ENCODE measurements at regions not wholly inside any gene's neighbourhood (a gene's known extent, or its start where the extent isn't known, plus 50 kb on each side); places are given as distances from the start of the nearest gene placed in this dataset.
A peak's percentile ranks its signal among the peaks of the same experiment; 100 is the strongest.

DNA sequence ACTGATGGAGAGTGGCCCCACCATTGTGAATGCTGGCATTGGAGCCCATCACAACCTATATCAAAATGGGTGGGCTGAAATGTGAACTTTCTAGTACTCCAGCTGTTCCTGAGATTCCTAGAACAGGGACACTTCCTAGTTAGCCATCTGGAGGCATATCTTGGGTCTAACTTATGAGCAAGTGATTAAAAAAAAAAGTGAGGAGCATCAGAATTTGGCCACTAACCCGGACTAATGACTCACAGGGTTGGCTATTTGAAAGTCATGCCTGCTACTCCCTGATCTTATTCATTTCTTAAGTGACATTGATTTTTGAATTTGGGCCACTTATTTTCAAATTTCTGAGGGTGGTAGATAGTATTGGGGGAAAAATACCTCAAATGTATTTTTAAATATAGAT is 216.6 kb downstream of the HRH4 start:
- DNase-seq = no peak

DNA sequence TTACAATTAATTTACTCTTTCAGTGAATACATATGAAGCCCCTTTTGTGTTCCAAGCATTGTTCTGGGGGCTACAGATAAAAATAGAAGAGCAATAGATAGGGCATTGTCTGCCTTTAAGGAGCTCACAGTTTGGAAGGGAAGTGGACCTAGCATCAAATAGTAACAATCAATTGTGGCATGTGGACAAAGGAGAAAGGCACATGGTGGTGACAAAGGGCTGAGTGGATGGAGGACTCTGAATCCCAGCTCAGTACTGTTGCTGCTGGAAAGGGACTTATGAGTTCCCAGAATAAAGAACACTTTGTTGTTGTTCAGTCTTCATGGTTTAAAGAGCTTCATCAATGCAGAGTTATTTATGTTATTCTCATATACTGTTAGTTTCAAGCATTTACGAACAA is 217.7 kb downstream of the HRH4 start:
- no peak for DNase-seq

DNA sequence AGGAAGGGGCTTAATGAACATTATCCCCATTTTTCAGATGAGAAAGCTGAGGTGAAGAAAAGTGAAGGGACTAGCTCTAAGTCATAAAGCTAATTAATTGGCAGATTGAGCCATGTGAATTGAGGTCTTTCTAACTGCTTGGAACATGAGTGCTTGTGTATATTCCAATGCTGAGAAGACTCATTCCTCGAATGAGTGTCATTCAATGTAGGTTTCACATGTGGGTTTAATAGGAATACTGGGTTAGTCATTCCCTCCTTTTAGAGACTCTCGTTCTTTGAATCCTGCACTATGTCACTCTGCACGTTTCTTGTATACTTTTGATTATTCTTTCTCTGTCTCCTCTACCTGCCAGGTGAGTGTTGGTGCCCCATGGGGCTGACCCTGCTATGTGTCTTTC is 218.2 kb downstream of the HRH4 start:
- no peak for DNase-seq

DNA sequence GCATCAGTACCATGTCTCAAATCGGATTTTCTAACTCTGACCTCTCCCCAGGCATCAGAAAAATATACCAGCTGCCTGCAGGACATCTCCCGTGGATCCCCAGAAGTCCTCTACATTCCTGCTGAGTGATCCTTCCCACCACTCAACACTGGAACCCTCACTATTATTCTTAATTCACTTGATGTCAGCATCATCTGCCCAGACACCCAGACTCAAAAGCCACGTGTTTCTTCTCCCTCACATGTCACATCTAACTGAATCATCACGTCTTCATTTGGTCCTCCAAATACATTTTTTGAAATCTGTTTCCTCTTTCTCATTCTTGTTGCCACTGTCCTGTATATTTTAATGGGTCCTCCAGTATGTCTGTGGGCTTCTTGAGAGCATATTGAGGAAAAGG is 218.6 kb downstream of the HRH4 start:
- DNase-seq = no peak

DNA sequence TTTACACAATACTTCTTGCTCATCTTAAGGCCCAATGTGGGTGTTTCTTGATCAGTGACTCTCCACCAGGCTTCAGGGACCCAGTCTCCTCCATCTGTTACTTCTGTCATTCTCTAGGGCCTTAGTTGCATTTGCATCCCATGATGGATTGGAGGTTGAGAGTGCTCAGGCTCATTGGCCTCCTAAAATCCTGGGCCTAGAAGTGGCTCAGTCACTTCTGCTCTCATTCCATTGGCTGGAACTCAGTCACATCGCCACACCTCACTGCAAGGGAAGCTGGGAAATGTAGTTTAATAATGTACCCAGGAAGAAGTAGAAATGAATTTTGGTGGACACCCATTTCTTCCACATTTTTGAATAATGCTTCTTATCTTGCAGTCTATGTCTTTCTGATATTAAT is 223.5 kb downstream of the HRH4 start:
- no peak for DNase-seq

DNA sequence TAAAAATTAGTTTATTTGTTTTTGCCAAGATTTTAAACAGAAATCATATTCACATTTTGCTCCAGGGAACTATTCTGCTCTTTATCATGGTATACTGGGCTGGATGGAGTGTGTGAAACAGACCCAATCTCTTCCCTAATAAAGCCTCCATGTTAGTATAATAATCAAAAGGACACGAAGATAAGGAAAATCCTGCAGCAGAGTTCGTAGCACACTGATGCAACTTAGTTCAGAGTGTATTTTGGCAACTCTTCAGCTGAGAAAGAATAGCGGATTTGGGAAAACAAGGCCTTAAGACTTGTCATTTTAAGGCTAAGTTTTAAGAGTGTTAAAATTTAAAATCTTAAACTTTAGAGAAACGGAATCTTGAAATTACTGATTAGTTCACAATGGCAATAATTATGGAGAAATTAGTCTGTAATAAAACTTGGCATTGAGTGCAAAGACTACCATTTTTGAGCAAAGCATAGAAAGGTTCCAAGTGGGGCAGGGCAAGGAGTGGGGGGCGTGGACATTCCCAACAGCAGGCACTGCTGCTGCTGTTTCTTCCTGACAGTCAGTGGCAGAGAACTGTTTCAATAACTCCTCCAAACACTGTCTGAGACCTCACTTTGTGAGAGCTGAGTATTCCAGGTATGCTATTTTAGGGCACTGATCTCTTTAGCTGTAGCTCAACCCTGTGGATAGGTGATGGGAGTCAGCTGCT is 225.0 kb downstream of the HRH4 start:
- DNase-seq = no peak

DNA sequence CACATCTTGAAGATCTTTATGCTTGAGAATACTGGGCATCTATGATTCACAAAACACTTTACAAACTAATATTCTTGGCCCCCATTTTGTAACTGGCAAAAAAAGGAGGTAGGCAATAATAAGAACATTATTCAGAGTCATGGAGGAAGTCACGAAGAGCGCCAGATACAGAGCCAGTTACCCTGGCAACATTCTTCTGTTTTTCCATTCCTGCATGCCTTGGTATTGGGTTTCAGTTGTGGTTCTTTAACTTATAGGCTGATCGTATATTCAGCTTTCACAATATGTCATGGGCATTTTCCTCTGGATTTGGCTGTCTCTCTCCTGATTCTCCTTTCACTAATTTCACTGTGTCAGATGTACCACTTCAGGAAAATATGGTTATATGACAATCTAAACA is 234.7 kb downstream of the HRH4 start:
- DNase-seq = no peak

DNA sequence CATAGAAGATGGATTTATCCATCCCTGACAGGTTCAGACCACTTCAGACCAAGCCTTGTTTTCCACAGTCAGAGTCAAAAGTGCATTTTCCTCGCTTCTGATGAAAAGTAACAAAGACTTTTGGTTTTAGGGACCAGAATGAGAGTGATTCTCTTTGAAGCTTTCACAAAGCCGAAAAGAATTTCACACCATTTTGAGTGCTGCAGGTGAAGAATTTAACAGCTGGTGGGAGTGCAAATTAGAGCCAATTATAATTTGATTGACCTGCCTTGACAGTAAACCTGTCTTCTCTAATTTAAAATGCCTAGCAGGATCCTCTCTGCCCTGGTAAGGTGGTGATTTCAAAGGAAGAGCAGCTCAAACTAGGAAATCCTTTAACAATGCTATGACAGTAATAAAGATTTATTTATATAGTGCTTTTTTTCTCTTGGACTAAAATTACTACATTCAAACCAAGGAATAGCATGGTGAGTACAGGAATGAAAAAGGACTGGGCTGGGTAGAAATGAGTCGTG is 241.6 kb downstream of the HRH4 start:
- no peak for DNase-seq

DNA sequence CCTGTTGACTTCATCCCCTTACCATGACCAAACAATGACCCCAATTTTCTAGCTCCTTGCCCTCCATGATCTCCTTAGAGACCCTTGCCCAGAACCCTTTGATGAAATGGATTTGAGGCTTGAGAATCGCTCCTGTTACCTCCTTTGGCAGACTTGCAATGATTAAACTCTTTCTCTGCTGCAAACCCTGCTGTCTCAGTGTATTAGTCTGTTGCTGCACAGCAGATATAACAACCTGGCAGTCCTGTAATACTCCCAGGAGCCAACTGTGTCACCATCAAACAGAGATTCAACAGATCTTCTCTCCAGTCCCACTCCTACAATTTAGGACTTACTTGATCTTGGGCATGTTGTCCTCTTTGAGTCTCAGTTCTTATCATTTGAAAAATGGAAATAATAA is 242.9 kb downstream of the HRH4 start:
- no peak for DNase-seq

DNA sequence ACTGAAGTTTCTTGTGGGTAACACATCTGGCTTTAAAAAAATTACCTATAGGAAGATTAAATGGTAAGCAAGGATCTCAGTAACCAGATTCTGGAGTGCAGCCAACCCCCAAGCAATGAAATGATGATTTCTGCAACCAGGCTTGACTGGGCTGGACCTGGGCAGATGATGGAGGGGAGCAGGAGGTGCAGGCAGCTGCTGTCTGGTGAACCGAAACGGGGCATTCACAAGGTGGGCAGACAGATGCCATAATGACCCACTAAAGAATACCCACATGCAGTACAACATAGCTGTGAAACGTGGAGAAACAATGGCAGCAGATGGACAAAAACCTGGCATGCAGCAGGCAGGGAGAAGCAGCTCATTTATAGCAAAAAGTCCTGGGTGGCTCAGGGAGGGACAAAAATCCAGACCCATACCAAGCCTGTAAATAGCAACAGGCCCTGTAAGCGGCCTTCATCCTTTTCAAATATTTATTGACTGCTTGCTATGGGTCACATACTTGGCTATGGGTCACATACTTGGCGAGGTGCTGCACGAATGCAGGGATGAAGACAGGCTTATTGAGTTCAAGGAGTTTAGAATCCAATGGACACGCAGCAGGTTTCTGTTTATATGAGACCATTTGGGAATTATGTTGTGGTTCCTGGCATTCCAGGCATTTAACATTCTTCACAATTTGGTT is 244.7 kb downstream of the HRH4 start:
- DNase-seq = peak; percentile 82

DNA sequence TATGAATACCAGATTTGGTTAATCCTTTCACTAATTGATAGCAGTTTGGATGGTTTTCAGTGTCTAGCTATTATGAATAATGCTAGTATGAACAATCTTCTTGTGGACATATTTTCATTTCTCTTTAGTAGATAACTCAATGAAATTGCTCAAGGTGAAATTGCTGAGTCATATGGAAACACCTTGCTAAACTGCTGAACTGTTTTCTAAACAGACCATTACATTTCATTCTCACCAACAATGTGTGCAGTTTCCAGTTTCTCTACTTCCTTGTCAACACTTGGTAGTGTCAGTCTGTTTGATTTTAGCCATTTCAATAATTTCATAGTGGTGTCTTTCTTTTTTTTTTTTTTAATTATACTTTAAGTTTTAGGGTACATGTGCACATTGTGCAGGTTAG is 250.0 kb downstream of the HRH4 start:
- DNase-seq = no peak

DNA sequence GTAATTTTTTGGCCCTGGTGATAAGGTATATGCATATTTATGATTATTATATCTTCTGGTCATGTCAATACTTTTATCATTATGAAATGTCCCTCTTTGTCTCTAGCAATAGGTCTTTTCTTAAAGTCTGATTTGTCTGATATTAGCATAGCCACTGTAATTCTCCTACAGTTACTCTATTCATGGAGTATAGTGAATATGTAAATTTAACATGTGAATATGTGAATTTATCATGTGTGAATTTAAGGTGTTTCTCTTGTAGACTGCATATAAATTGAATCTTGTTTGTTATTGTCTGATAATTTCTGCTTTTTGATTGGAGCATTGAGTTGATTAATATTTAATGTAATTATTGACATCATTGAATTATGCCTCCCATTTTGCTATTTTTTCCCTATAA is 259.4 kb downstream of the HRH4 start:
- no peak for DNase-seq

DNA sequence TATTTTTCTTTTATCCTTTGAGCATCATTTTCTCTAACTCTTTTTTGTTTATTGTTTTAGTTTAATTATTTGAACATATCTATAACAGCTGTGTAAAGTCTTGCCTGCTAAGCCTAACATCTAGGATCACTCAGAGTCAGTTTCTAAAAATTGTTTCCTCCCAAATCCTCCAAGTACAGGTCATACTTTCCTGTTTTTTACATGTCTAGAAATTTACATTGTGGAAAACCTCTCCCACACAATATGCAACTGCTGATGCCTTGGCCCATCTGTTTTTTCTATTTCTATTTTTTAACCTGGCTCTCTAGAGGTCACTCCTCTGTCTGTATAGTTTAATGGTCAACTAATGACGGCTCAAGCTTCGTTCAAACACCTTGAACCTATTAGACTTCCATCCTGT is 261.0 kb downstream of the HRH4 start:
- DNase-seq = no peak

DNA sequence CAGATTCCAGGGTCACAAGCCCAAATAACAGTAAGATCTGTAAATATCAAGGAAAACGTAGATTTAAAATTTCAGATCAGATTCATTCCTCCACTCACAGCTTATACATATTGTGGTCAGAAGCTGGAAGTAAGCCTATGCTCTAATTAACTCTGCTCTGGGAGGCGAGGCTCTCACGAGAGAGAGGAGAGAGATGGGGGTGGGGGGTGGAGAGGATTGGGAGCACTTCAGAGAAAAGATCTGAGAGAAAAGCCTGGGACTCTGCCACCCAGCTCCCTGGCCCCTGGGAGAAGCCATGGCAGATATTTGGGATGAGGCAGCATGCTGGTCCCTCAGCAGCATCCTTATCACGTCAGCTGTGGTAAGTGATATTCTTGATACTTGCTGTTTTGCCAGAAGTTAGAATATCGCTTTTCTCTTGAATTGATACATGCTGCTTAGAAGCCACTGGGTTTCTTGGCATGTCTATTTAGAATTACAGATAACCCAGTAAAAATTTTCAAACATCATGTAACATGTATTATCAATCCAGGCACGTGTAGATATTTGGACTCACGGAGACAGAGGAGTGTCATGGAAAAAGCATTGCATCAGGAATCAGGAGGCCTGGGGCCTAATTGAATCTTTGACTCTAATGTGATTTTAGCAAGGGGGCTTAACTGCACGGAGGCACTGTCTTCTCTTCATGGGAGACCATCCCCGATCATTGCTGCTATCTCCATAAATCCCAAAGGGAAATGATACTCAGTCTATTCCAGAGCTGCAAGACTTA is 265.4 kb downstream of the HRH4 start:
- no peak for DNase-seq

DNA sequence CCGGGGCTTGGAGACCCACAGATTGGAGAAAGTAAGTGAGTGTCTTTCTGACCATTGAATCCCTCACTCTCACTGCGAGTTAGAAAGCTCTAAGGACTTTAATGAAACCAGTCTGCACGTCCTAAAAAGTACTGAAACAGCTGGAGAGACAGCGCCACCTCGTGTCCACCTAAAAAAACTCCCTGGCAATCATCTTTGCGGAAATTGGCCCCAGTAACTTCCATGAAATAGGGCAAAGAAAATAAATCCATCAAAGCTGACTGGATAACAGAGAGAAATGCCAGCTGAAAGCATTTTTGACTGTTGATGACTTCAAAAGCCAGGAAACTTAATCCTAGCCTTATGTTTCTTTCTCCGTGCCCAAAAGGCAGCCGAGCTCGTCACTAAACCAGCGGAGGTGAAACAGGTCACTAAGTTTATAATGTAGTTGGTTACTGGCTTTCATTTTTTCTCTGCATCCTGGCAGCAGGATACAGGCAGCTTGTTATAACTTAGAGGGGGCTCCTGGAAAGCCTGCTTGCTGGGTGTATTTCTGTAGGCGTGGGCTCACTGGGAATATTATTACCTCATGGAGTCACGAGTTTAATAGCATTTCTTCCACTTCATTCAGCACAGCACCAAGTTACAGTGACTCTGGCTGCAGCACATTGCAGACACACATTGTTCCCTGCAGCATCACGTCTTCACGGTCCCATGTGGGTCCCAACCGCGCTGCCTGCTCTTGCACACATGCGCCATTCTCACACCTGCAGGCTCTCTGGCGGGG is 266.5 kb downstream of the HRH4 start:
- DNase-seq = peak; percentile 70

DNA sequence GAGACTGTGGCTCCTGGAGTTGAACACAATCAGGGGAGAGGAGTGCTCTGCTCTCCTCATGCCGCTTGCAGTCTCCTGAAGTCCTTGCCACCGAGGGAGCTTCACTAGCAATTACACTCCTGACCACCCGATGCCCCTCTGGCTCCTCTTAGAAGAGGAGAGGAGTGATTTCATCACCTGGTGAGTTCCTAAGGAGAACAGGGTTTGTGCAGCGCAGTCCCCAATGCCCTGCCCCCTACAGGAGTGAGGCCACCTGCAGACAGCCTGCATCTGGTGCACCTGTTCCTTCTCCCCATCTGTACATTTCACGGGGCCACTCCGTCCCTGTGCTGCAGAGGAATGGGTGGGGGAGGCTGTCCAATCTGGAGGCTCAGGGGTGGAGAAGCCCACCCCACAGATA is 267.2 kb downstream of the HRH4 start:
- no peak for DNase-seq

DNA sequence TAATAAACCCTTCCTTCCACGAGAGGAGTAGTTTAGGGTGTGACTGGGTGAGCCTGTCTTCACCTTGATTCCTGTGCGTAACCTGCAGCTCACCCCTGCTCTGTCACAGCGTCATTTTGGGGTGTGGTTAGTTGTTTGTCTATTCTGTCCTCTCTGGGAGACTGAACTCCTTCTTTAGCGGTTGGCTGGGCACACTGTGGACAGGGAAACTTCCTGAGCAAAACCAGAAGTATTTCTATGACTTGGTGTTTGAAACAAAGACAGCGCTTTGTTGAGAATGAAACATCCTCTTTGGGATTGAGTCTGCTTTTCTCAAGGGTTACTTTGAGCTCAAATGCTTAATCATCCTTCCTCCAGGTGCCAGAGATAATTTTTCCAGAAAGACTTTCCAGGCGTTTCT is 270.7 kb downstream of the HRH4 start:
- no peak for DNase-seq

DNA sequence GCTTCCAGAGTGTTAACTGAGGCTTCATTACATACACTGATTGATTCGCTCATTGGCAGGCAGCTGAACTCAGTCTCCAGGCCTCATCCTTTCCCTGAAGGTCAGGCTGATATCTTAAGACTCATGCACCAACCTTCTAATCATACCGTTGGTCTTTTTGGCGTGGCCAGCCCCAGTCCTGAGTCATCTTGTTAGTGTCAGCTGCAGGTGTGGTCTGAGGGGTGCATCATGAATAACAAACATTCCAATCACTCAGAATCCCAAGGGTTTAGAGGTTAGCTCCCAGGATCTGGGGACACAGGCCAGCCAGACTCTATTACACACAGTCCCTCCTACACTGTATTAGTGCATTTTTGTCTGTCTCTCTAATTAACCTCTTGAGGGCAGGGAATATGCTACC is 271.5 kb downstream of the HRH4 start:
- DNase-seq = no peak

DNA sequence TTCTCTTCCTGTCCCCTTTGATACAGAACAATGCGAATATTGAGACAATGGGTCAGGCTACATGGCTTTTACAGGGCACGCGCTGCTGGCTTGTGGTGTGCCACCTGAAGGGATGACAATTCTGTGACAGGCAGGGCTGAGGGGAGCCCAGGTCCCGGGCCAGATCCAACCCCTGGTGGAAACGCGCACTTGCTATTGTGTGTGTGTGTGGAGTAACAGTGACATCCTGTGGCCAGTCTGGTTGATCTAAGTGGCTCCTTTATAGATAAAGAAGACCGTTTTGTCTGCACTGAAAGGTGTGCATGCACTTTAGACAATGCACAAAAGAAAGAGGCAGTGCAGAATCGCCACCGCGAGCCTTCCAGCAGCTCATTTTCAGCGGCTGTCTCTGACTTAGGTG is 273.6 kb downstream of the HRH4 start:
- no peak for DNase-seq

DNA sequence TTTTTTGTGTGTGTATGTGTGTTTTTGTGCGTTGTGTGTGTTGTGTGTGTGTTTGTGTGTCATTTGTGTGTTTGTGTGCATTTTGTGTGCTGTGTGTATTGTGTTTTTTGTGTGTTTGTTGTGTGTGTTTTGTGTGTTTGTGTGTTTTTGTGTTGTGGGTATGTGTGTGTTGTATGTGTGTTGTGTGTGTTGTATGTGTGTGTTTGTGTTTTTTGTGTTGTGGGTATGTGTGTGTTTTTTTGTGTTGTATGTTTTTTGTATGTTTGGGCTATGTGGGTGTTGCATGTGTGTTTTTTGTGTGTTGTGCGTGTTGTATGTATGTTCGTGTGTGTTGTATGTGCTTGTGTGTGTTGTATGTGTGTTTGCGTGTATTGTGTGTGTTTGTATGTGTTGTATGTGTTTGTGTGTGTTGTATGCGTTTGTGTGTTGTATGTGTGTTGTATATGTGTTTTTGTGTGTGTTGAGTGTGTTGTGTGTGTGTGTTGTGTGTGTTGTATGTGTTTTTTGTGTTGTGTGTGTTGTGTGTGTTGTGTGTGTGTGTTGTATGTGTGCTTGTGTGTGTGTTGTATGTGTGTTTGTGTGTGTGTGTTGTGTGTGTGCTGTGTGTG is 275.3 kb downstream of the HRH4 start:
- no peak for DNase-seq

DNA sequence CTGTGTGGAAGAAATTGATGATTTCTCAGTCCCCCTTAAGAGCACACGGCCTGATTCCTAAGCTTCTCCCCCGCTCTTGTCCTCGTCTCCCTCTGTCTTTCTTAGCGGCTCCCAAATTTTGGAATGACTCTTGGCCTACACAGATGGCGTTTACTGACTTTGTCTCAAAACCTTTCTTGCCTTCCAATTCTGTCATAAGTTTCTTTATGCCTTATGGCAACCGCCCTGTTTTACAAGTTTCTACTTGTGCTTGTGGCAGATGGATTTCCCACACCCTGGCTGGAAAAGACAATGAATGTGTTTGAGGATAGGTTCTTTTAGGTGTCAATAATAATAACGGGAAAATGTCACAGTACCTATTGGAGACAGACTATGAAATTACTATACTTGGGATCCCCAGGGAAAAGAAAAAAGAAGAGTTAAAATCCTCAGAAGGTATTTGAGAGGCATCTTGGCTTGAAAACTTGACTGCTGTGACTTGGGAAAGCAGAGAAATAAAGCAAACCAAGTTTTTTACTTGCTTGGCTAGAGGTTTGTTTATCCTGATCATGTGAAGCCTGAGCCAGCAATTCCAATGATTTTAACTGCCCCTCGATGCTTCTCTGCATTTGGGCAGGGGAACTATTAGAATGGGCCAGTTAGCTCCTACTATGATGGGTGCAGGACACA is 276.4 kb downstream of the HRH4 start:
- DNase-seq = peak; percentile 80

DNA sequence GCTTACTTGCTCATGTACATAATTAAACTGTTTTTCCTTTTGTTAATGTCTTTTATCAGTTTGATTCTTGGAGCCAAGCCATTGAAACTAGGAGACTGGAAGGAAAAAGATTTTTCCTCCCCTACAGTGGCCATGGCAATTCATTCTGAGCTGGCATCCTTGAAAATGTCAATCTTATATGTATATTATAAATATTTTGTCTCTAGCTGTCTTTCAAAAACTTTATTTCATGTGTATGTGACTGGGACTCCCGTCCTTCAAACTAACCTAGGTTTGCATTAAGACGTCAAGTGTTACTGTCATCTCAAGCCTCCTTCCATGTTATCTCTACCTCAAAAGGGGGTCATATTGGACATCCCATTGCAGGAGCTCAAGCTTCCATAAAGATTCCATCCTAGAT is 280.4 kb downstream of the HRH4 start:
- no peak for DNase-seq

All from DMS 273 treated with DMSO at 0.1 percent for 48 hours (cell line).